Gastrocnemius medialis (tissue), 4 donors: ENCODE measurements at regions not wholly inside any gene's neighbourhood (a gene's known extent, or its start where the extent isn't known, plus 50 kb on each side); places are given as distances from the start of the nearest gene placed in this dataset.

ENCODE experiments used
- POLR2A ChIP-seq, 2 donors: fragments of 450-650 bp; IDR thresholded peaks; one replicate each; pipeline ENCODE4 v1.6.1; 2017; ENCODE audit warnings: antibody characterized with exemption in 2 of 2, mild to moderate bottlenecking in 2 of 2, moderate library complexity in 2 of 2
- TF ChIP-seq, protein P1 (sequence below), 5 experiments: fragments of 450-650 bp in 3 of 5; fragments of 200-600 bp in 2 of 5; sonication (generic) in 2 of 5; IDR thresholded peaks in 4 of 5; conservative IDR thresholded peaks in 1 of 5; 1 replicate in 4 of 5; 2 replicates in 1 of 5; pipeline ENCODE4 v1.5.1; 2016 to 2019; ENCODE audit warnings: antibody characterized with exemption in 5 of 5, mild to moderate bottlenecking in 3 of 5, moderate library complexity in 3 of 5

DNA sequence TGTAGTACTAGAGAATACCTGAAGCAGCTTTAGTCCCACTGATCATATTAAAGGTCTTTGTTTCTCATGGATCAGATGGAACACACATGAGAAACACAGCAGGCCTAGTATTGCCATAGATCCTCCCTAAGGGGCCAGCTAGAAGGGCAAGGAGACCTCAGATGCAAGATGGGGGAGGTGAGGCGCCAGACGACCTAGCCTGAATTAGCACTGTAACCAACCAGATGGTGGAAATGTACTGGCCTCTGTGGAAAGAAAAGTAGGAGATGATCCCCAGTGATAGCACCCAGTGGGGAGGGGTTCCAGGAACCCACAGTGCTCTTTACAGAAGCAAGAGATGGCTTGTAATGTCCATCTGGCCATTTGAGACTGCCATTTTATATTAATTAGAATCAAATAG lies 138.2 kb upstream of the ZNF385D start:
- TF ChIP-seq, protein P1, sequence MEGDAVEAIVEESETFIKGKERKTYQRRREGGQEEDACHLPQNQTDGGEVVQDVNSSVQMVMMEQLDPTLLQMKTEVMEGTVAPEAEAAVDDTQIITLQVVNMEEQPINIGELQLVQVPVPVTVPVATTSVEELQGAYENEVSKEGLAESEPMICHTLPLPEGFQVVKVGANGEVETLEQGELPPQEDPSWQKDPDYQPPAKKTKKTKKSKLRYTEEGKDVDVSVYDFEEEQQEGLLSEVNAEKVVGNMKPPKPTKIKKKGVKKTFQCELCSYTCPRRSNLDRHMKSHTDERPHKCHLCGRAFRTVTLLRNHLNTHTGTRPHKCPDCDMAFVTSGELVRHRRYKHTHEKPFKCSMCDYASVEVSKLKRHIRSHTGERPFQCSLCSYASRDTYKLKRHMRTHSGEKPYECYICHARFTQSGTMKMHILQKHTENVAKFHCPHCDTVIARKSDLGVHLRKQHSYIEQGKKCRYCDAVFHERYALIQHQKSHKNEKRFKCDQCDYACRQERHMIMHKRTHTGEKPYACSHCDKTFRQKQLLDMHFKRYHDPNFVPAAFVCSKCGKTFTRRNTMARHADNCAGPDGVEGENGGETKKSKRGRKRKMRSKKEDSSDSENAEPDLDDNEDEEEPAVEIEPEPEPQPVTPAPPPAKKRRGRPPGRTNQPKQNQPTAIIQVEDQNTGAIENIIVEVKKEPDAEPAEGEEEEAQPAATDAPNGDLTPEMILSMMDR (IDR thresholded peaks at IDR 0.05 in 4 of 5, conservative IDR thresholded peaks at IDR 0.05 in 1 of 5) = no peak
- no peak for TF ChIP-seq POLR2A (IDR thresholded peaks at IDR 0.05)
